ENCODE measurements at regions not wholly inside any gene's neighbourhood (a gene's known extent, or its start where the extent isn't known, plus 50 kb on each side); places are given as distances from the start of the nearest gene placed in this dataset.

DNA sequence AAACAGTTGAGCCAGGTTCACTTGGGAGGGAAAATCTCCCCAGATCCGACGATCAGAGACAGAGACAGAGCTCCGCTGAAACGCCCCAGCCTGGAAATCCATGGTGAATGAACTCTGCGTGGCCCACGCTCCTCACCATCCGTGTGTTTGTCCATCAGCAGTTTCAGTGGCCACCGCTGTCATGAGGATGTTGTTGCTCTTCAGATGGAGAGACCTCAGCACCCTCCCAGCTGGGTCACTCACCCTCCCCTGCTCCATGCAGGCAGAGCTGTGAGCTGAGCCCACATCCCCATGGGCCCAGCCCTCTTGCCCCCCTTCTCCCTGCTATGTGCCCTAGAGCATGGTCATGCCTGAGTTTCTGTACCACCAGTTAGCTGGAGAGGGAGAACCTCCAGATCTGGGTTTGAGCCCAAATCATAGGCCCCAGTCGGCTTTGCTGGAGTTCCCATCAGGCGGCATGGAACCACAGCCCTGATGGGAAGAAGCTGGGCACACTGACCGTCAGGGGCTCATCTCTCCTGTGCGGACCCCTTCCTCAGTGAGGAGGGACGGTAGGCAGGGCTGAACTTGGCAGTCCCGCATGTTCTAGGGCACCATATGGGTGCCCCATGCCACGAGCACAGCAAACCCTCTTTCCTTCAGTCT is 154.4 kb upstream of the COL5A1 start:
- H3K4me1 Mint-ChIP-seq = no peaks in the 10 kb centered on the region
- no peaks in the 10 kb centered on the region for H3K9me3 ChIP-seq (ENCODE audit: control insufficient read depth, low read length)
- H3K4me1 ChIP-seq (ENCODE audit: control insufficient read depth, insufficient read depth, low read length) = no peaks in the 10 kb centered on the region
- H3K27me3 ChIP-seq (ENCODE audit: control insufficient read depth, insufficient read depth, low read length, poor library complexity, severe bottlenecking) = no peaks in the 10 kb centered on the region
- H3K27ac ChIP-seq (ENCODE audit: low read depth, low read length) = no peak overlapping the region
- H3K9me3 Mint-ChIP-seq = no peaks in the 10 kb centered on the region
- no peak overlapping the region for H3K4me3 ChIP-seq (ENCODE audit: low read length)
- no peak overlapping the region for H3K4me3 Mint-ChIP-seq
- WGBS, 2 experiments (ENCODE audit: insufficient coverage in 1 of 2, insufficient read length in 1 of 2) = 94 to 95% methylated on average over 15 of the region's 15 CpGs
- no peak overlapping the region for H3K27ac Mint-ChIP-seq
- DNase-seq = no peak
- no peak overlapping the region for H3K9ac ChIP-seq (ENCODE audit: extremely low read depth, low read length, poor library complexity, severe bottlenecking)
- H3K27me3 Mint-ChIP-seq (ENCODE audit: insufficient read depth) = no peaks in the 10 kb centered on the region
- TF ChIP-seq, protein P1, sequence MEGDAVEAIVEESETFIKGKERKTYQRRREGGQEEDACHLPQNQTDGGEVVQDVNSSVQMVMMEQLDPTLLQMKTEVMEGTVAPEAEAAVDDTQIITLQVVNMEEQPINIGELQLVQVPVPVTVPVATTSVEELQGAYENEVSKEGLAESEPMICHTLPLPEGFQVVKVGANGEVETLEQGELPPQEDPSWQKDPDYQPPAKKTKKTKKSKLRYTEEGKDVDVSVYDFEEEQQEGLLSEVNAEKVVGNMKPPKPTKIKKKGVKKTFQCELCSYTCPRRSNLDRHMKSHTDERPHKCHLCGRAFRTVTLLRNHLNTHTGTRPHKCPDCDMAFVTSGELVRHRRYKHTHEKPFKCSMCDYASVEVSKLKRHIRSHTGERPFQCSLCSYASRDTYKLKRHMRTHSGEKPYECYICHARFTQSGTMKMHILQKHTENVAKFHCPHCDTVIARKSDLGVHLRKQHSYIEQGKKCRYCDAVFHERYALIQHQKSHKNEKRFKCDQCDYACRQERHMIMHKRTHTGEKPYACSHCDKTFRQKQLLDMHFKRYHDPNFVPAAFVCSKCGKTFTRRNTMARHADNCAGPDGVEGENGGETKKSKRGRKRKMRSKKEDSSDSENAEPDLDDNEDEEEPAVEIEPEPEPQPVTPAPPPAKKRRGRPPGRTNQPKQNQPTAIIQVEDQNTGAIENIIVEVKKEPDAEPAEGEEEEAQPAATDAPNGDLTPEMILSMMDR (conservative IDR thresholded peaks at IDR 0.05) = no peak
- no peaks in the 10 kb centered on the region for H3K36me3 Mint-ChIP-seq (ENCODE audit: low read depth)
- H3K36me3 ChIP-seq (ENCODE audit: control insufficient read depth, insufficient read depth, low read length) = no peaks in the 10 kb centered on the region

DNA sequence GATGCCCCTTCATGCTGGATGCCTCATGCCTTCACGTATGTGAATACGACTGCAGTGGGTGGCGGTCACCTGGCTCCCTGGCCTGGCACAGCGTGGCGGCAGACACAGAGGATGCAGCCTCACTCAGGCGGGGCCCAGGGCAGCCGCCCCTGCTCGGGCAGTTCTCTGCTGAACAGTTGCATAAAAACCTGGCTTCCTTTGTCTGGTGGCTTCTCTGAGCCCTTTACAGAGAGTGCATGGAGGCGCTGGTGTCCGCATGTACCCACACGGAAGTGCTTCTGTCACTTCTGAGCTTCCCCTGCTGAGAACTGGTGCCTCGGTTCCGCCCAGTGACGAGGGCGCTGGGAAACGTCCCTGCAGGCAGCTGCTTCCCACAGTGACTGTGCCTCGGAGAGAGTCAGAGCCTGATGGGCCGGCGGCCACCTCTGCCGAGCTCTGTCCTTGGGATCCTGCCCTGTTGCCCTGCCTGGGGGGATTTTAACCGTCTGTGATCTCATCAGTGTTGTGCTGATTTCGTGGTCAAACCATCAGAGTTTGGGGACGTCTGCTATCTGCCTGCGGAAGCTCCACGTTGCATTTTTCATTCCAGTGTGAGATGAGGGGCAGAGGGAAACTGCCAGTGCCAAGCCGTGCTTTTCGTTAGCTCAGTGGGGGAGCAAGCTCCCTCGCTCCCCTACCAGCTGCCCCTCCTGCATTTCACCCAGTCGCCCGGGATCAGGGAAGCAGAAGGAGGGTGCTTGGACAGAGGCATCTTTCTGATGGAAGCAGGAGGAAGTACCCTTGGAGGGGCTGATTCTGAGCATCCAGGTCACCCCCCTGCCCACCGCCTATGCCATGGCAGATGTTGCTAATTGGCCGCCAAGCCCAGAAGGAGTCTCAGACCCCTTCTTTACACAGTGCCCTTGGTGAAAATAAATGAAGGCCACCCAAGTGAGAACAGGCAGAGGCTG is 153.0 kb upstream of the COL5A1 start:
- Histone ChIP-seq H3K36me3 (ENCODE audit: control insufficient read depth, insufficient read depth, low read length) (no peaks in the 10 kb centered on the region), H3K4me3 (ENCODE audit: low read length) (no peak overlapping the region), H3K9ac (ENCODE audit: extremely low read depth, low read length, poor library complexity, severe bottlenecking) (no peak overlapping the region), H3K9me3 (ENCODE audit: control insufficient read depth, low read length) (no peaks in the 10 kb centered on the region), H3K4me1 (ENCODE audit: control insufficient read depth, insufficient read depth, low read length) (no peaks in the 10 kb centered on the region), H3K27me3 (ENCODE audit: control insufficient read depth, insufficient read depth, low read length, poor library complexity, severe bottlenecking) (no peaks in the 10 kb centered on the region), H3K27ac (ENCODE audit: low read depth, low read length) (no peak overlapping the region)
- H3K27ac Mint-ChIP-seq = no peak overlapping the region
- TF ChIP-seq, protein P1 (conservative IDR thresholded peaks at IDR 0.05) = no peak
- no peak for DNase-seq
- no peaks in the 10 kb centered on the region for H3K4me1 Mint-ChIP-seq
- H3K36me3 Mint-ChIP-seq (ENCODE audit: low read depth) = no peaks in the 10 kb centered on the region
- no peak overlapping the region for H3K4me3 Mint-ChIP-seq
- WGBS, 2 experiments (ENCODE audit: insufficient coverage in 1 of 2, insufficient read length in 1 of 2) = 73 to 83% methylated on average over 26 to 32 of the region's 32 CpGs
- no peaks in the 10 kb centered on the region for H3K27me3 Mint-ChIP-seq (ENCODE audit: insufficient read depth)
- H3K9me3 Mint-ChIP-seq = no peaks in the 10 kb centered on the region

DNA sequence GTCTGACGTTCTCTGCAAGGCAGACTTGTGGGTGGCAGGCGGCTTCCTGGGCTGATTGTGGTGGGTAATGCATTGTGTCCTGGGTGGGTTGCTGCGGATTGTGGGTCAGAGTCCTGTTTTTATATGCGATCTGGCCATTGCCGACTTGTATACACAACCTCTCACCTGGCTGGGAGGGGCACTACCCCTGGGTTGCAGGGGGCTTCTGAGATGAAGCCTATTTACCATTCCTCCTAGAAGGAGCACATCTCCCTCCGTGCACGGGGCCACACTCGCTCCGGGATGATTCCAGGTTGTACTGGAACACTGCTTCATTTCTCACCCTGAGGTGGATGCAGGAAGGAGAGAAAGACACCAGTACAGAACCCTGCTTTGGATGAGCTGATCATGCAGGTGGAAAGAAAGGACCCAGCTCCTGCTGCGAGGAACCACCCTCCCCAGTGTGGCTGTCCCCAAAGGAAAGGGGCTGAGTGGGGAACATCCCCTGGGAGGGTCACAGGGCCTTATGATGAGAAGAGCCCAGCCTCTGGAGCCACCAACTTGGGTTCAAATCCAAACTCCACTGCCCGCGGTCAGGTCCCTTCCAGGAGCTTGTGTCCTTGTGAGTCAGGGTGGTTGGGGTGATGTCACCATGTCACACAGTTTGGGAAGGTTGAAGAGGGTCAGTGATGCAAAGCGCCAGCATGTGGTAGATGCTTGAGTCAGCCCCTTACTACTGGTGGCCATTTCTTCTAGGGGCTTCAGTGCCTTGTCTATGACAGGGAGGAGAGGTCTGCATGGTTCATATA is 151.8 kb upstream of the COL5A1 start:
- no peaks in the 10 kb centered on the region for H3K36me3 ChIP-seq (ENCODE audit: control insufficient read depth, insufficient read depth, low read length)
- no peak overlapping the region for H3K27ac ChIP-seq (ENCODE audit: low read depth, low read length)
- no peak overlapping the region for H3K4me3 ChIP-seq (ENCODE audit: low read length)
- no peak overlapping the region for H3K9ac ChIP-seq (ENCODE audit: extremely low read depth, low read length, poor library complexity, severe bottlenecking)
- H3K27ac Mint-ChIP-seq = no peak overlapping the region
- TF ChIP-seq, protein P1 (conservative IDR thresholded peaks at IDR 0.05) = no peak
- DNase-seq = no peak
- H3K36me3 Mint-ChIP-seq (ENCODE audit: low read depth) = no peaks in the 10 kb centered on the region
- H3K9me3 ChIP-seq (ENCODE audit: control insufficient read depth, low read length) = no peaks in the 10 kb centered on the region
- no peak overlapping the region for H3K4me3 Mint-ChIP-seq
- H3K9me3 Mint-ChIP-seq = no peaks in the 10 kb centered on the region
- H3K27me3 ChIP-seq (ENCODE audit: control insufficient read depth, insufficient read depth, low read length, poor library complexity, severe bottlenecking) = no peaks in the 10 kb centered on the region
- H3K4me1 ChIP-seq (ENCODE audit: control insufficient read depth, insufficient read depth, low read length) = no peaks in the 10 kb centered on the region
- WGBS, 2 experiments (ENCODE audit: insufficient coverage in 1 of 2, insufficient read length in 1 of 2) = 94 to 100% methylated on average over 8 to 13 of the region's 13 CpGs
- no peaks in the 10 kb centered on the region for H3K27me3 Mint-ChIP-seq (ENCODE audit: insufficient read depth)
- H3K4me1 Mint-ChIP-seq = no peaks in the 10 kb centered on the region

All from endodermal cell (in vitro differentiated cells).